Putamen (tissue), 1 donor: ENCODE measurements at regions not wholly inside any gene's neighbourhood (a gene's known extent, or its start where the extent isn't known, plus 50 kb on each side); places are given as distances from the start of the nearest gene placed in this dataset.
"Not testable (repeated sequence)": the region's sequence is repeated elsewhere in the genome, so short reads cannot be mapped to it uniquely, and the experiment has no call there.

ENCODE experiments used
- DNase-seq: peaks from one replicate; pipeline ENCODE4 v3.0.0-alpha.2; 2016; ENCODE audit warnings: low spot score

DNA sequence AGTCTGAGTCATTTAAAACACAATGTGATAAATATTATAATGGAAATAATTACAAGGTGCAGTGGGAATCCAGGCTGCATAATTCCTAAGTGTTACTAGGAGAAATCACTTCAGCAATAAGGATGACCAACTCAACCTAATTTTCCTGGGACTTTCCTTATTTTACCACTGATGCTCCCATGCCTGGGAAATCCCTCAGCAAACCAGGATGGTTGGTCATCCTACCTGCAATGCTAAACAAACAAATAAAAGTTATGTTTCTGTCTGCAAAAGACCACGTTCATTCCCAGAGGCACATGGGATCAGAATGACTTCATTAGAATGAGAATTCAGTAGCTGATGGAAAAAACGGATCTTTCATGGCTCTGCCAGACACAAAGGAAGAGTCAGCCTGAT is 130.8 kb upstream of the RAP1B start:
- no peak for DNase-seq

DNA sequence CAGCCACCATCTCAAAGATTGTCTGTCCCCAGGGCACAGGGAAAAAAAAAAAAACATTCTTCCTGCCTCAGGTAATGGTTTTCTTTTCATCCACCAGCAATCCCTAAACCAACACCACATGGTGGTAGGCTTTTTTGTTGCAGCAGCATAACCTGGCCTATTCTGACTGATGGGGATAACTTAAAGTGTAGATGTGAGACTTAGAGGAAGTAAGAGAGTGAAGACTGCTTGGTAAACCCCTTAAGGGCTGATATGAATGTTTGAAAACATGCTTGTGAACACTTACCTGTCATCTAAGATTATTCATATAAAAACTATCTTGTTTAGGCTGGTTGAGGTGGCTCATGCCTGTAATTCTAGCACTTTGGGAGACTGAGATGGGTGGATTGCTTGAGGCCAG is 130.2 kb upstream of the RAP1B start:
- DNase-seq: no peak

DNA sequence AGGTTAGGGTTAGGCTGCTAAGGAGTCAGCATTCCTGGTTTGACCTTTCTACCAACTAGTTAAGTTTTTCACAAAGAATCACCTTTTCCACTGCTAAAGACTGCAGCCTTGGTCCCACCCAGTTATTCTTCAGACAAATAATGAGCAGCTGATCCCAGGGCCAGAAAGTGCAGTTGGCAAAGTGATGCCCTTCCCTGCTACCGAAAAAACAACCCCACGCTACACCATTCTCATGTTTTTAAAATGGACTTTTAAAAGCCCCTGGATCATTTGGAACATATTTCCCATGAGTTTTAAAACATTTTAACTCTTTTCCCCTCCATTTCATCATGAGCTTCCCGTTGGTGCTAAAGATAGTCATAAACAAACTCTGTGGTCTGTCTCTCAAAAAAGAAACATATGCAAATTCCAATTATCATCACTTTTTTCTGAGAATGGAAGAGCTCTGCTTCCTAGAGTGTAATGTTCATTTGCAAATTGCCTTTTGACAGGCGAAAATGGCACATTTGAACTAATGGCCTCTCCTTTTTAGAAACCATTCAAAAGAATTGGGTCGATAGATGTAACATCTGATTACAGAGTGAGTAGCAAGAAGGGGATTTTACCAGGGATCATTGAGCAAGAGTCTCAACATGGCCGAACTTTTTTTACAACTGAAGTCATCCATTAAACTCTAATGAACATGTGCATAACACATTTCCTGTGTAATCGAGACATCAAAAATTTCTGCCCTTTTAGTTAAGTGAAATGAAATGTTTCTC is 129.3 kb upstream of the RAP1B start:
- no peak for DNase-seq

GRCh38 chr12:68482014-68482413 is 128.7 kb upstream of the RAP1B start:
- DNase-seq: no peak

- DNase-seq: no peak
Measured at GRCh38 chr12:68482660-68483059, 128.0 kb upstream of the RAP1B start.

- no peak for DNase-seq
Measured at GRCh38 chr12:68483592-68484383, 126.9 kb upstream of the RAP1B start.

DNA sequence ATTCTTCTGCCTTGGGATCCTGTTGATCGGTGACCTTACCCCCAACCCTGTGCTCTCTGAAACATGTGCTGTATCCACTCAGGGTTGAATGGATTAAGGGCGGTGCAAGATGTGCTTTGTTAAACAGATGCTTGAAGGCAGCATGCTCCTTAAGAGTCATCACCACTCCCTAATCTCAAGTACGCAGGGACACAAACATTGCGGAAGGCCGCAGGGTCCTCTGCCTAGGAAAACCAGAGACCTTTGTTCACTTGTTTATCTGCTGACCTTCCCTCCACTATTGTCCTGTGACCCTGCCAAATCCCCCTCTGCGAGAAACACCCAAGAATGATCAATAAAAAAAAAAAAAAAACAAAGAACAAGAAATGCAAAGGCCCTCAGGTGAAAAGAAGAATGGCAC is 126.1 kb upstream of the RAP1B start:
- not testable (repeated sequence) for DNase-seq

- DNase-seq: not testable (repeated sequence)
Measured at GRCh38 chr12:68486449-68486848, 124.2 kb upstream of the RAP1B start.

- no peak for DNase-seq
Measured at GRCh38 chr12:68487721-68488309, 122.9 kb upstream of the RAP1B start.

- DNase-seq: no peak
Measured at GRCh38 chr12:68489273-68489672, 121.4 kb upstream of the RAP1B start.

- no peak for DNase-seq
Measured at GRCh38 chr12:68490476-68490875, 120.2 kb upstream of the RAP1B start.

DNA sequence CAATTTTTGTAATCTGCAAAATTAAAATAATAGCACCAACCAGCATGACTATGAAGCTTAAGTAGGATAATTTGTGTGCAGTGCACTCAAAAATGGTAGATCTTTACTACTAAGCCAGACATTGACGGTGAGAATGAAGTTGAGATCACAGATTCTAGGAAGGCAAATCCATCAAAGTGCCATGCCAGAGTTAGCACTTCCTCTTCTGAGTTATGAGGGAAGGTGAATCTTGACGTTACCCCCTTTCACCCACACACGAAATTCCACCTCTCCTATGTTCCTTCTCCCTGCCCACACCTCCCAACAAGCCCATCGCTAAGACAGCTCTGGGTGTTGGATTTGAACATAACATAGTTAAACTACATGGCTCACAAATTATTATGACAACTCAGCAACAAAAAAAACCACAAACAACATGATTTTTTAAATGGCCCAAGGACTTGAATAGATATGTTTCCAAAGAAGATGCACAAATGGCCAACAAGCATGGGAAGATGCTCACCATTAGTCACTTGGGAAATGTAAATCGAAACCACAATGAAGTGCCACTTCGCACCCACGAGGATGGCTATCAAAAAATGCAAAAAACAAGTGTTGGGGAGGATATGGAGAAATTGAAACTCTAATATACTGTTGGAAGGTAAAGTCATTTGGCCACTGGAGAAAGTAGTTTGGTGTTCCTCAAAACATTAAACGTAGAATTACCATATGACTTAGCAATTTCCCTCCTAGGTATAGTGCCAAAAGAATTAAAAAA is 119.3 kb upstream of the RAP1B start:
- DNase-seq: no peak

- no peak for DNase-seq
Measured at GRCh38 chr12:68495336-68496070, 115.2 kb upstream of the RAP1B start.

GRCh38 chr12:68497107-68497506 is 113.6 kb upstream of the RAP1B start:
- no peak for DNase-seq

GRCh38 chr12:68497702-68498101 is 113.0 kb upstream of the RAP1B start:
- no peak for DNase-seq

GRCh38 chr12:68498736-68499135 is 112.0 kb upstream of the RAP1B start:
- no peak for DNase-seq

GRCh38 chr12:68499616-68500015 is 111.1 kb upstream of the RAP1B start:
- DNase-seq: no peak

- DNase-seq: no peak
Measured at GRCh38 chr12:68501226-68501625, 109.5 kb upstream of the RAP1B start.

DNA sequence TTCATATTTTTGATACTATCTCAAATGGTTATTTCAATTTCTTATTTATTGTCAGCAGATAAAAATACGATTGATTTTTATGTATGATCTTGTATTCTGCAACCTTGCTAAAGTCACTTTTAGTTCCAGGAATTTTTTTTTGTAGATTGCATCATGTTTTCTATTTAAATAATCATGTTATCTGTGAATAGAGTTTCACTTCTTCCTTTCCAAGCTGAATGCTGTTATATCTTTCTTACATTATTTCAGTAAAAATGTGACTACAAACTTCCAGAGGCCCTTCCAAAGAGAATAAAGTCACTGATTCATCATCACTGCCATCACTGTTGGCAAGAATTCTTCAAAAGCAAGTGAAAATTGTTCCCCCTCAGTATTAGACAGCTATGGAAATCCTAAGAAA is 104.7 kb upstream of the RAP1B start:
- DNase-seq: no peak

GRCh38 chr12:68506619-68507018 is 104.1 kb upstream of the RAP1B start:
- no peak for DNase-seq

GRCh38 chr12:68507657-68508056 is 103.0 kb upstream of the RAP1B start:
- no peak for DNase-seq

DNA sequence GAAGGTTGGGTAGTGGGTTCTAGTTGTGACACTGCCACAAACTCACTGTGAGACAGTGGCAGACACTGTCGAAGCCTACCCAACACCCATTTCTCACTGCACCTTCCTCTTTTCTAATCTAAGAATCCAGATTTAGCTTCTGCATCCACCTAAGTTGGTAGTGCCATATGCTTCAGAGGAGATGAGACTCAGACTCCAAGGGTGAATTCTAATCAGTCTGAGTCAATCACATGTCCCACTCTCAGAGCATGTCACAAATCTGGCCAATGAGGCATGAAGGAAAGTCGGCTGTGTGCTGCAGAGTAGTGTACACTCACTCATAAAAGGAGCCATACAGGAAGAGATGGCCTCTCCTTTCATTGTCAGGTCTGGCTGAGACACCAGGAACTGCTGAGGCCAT is 102.1 kb upstream of the RAP1B start:
- DNase-seq: no peak
